ENCODE measurements at regions not wholly inside any gene's neighbourhood (a gene's known extent, or its start where the extent isn't known, plus 50 kb on each side); places are given as distances from the start of the nearest gene placed in this dataset.

DNA sequence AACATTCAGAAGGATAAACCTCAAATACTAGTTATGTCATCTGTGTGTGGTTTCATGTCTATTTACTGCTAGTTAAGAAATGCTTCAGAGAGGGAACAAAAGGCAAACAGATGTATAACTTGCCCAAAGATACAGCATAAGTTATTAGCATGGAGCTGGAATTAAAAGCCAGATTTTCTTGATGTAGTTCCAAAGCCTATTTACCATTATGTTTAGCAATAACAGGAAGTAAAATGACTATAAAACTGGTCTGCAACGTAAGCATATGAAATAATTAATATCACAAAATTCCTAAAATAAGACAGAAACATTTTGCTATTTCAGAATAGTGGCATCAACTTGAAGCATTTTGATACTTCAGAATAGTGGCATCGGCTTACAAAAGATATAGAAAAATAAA is 1232.8 kb downstream of the NCAM2 start:
- no peak for TF ChIP-seq RAD21 (IDR thresholded peaks at IDR 0.05 in 1 of 2, conservative IDR thresholded peaks at IDR 0.05 in 1 of 2; ENCODE audit: low read depth in 2 of 2, low read length in 2 of 2)
- TF ChIP-seq, protein P1, sequence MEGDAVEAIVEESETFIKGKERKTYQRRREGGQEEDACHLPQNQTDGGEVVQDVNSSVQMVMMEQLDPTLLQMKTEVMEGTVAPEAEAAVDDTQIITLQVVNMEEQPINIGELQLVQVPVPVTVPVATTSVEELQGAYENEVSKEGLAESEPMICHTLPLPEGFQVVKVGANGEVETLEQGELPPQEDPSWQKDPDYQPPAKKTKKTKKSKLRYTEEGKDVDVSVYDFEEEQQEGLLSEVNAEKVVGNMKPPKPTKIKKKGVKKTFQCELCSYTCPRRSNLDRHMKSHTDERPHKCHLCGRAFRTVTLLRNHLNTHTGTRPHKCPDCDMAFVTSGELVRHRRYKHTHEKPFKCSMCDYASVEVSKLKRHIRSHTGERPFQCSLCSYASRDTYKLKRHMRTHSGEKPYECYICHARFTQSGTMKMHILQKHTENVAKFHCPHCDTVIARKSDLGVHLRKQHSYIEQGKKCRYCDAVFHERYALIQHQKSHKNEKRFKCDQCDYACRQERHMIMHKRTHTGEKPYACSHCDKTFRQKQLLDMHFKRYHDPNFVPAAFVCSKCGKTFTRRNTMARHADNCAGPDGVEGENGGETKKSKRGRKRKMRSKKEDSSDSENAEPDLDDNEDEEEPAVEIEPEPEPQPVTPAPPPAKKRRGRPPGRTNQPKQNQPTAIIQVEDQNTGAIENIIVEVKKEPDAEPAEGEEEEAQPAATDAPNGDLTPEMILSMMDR (IDR thresholded peaks at IDR 0.05; ENCODE audit: control extremely low read depth in 1 of 3, insufficient read depth in 1 of 3, low read depth in 1 of 3, low read length in 3 of 3), result no peak
- no peak for TF ChIP-seq RBBP5 (IDR thresholded peaks at IDR 0.05; ENCODE audit: borderline replicate concordance, low read depth, low read length)
- TF ChIP-seq JUND (IDR thresholded peaks at IDR 0.05; ENCODE audit: low read length), result no peak
- no peak for TF ChIP-seq EZH2 (IDR thresholded peaks at IDR 0.05; ENCODE audit: low read depth, low read length, severe bottlenecking)
- TF ChIP-seq EP300 (IDR thresholded peaks at IDR 0.05; ENCODE audit: borderline replicate concordance in 1 of 2, low read depth in 2 of 2, low read length in 2 of 2), result no peak
- no peak for TF ChIP-seq BCL11A (IDR thresholded peaks at IDR 0.05; ENCODE audit: low read depth in 2 of 2, low read length in 2 of 2)

All from H1 (cell line).